HG03066 (cell line): ENCODE measurements at regions not wholly inside any gene's neighbourhood (a gene's known extent, or its start where the extent isn't known, plus 50 kb on each side); places are given as distances from the start of the nearest gene placed in this dataset.

Source experiments
- ATAC-seq: cut with Tn5 transposase; IDR thresholded peaks from one replicate; pipeline ENCODE4 v1.9.1; 2021; ENCODE audit warnings: low read depth; ENCODE audit not compliant: unreplicated experiment

DNA sequence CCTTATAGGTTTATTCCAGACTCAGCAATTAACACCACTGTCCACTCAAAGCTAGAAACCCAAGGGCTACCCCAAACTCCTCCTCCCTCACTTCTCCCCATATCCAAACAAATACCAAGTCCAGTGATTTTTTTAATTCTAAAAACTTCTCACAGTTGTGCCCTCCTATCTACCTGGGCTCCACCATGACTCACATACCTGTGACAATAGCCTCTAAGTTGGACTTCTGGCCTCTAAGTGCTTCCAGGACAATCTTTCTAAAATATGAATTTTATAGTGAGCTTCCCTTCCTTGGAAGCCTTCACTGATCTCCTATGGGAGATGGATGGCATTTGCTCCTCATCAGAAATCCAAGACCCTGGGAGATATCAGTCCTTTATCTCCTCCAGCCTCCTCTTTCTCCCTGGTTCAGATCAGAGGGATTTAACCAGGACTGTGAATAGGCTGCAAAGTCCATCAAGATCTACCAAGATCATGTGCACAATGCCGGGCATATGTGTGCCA, 219.3 kb downstream of the TOMM20 start:
- no peak for ATAC-seq

DNA sequence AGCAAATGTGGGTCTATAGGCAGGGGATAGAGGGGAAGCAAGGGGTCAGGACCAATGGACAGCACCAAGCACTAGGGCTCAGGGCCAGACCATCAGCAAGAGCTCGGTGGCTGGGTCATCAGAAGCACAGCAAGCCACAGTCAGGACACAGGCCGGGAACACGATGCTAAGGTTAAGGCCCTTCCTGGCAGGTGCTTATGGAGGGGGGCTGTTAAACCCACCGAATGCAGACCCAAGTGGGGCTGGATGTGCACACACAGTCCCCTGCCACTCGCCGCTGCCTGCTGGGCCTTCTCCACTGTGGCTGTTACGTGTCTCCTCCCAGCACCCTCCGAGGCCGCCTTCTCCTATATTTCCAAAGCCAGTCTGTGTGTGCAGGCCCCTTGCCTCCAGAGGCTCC, 220.1 kb downstream of the TOMM20 start:
- ATAC-seq = no peak

DNA sequence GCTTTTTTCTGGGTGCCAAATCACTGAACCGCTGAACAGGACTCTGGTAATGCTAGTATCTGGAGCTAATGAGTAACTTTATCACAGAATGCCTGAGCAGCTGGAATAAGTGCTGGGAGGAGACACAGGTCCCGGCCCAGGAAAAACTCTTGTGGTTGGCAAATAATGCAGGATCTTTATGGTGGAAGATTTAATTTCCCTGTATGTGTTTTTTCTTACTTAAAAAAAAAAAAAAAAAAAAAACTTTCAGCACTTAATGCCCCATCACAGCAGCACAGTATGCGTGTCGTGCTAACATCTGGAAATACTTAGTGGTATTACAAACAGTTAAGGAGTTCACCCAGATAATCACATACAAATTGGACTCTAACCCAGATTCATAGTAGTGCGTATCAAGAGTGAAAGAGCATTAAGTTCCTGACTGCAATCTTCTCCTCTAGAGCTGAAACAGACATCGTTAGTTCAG, 220.7 kb downstream of the TOMM20 start:
- ATAC-seq = no peak

DNA sequence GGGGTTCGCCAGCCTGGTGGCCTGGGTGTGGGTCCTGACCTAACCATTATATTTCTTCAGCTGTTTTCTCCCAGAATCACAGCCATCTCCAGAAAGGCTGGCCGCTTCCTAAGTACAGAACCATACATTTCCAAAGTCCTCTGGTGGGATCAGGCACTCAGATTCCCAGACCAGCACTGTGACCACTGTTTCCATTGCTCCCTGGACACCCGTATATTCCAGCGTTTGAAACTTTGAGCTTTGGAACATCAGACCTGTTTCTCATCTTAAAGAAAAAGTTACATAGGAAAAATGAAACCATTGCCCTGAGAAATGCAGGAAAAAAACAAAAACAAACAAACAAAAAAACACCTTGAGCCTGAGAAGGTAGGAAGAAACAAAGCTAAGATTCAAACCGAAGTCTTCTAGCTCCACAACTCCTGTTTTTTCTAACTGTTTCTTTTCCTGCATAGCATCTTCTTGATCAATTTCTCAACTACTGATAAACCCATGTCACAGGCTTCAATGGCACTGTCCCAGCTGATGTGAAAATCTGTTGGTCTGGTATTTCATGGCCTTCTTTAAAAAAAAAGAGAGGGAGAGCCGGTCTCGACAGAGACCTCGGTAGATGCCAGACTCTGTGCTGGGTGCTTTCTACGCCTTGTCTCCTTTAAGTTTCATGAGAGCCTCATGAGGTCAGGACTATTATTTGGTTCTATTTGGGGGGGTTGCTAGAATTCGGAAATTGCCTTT, 221.3 kb downstream of the TOMM20 start:
- no peak for ATAC-seq

DNA sequence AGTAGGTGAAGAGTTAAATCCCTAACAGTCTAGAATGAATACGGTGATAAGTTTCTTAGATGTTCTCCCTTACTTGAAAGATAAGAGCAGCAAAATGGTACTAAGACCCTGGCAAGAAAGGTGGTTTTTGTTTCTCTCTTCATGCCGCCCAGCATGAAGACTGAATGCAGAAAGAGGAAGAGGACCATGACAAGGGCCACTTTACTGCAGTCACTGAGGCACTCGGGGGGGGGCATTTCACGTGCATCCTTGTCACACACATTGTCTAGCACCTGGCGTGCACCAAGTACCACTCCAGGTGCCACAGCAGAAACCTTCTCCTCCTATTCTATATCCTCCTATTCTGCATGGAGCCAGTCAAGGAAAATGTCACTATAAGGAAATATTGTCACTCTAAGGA, 222.0 kb downstream of the TOMM20 start:
- ATAC-seq = no peak

DNA sequence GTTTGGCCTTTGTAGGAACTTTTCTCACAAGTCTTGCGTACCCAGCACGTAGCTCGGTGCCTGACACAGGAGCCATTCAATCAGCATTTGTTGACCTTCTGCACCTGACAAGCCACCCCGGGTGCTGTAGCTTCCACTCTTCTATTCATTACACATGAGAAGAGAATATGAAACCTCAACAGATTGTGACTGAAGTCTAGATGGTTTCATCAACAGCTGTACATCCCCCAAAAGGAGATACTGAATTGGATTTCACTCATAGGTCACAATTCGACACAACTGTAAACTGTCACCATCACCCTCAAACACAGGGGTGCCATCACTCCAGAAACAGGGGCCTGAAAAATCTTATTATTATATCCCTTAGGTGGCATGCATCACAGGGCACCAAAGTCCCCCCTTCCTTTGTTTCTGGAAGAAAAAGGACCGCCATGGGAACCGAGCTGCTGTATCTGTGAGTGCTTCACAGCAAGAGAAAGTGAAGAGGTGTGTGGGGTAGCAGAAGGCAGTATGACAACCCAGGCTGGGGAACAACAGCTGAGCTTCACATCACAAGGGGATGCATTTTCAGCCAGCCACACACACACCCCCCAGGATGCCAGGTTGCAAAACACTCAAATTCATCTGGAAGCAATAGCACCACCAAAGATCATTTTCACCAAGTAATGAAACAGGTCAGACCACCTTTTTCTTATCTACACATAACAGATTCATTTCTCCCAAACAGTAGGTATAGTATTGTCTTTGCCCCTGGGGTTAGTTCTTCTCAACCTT, 225.7 kb downstream of the TOMM20 start:
- ATAC-seq = no peak

DNA sequence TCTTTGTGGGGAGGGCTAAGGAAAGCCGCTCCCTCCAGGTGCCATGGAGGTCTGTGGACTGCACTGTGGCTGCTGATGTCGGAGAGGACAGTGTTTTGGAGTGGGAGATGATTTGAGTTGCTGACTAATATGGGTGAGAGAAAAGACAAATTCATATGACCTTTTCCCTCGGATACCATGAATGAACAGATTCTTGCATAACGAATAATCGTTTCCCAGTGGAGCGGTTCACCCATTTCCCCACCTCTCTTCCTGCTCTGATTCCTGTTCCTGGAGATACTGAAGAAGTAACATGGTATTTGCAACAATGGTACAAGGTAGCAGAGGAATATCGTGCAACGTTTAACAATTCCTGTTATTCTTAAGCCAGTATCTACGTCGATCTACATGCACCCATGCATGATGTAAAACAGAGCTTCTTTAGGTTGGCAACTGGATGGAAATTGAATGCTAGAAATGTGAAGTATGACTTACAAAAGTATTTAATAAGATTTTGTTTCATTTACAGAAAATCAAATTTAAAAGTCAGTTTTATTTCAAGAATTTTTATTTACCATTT, 227.1 kb downstream of the TOMM20 start:
- no peak for ATAC-seq

DNA sequence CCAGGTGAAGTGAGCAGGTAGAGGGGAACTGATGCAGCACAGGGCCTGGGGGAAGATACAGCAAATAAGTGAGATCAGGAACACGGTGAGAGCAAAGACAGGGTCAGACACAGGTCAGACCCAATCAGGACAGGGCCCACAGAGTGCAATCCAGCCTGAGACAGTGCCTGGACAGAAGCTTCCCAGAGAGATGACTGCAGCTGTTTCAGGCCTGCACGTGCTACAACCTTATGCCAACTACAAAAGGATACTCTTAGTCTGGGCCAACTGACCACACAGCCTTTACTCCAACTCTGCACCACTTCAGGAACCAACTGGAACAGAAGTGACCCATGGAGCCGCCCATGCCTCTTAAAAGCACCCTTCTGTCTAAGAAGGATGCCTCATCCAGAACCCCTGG, 228.0 kb downstream of the TOMM20 start:
- no peak for ATAC-seq

DNA sequence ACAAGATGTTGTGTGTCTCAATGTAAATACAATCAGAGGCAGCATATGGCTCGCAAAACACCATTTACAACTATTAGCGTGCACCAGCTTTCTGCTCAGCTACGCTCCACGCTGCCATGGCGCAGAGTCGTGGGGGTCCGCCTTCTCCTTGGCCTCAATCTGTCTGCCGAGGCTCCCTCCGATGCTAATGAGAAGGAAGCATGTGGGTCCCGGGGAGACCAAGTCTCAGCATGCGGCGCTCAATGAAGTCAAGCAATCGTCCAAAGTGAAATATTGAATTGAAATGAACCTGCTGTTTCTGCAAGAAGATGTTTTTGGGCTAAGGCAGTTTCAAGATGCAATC, 228.9 kb downstream of the TOMM20 start:
- ATAC-seq = no peak

DNA sequence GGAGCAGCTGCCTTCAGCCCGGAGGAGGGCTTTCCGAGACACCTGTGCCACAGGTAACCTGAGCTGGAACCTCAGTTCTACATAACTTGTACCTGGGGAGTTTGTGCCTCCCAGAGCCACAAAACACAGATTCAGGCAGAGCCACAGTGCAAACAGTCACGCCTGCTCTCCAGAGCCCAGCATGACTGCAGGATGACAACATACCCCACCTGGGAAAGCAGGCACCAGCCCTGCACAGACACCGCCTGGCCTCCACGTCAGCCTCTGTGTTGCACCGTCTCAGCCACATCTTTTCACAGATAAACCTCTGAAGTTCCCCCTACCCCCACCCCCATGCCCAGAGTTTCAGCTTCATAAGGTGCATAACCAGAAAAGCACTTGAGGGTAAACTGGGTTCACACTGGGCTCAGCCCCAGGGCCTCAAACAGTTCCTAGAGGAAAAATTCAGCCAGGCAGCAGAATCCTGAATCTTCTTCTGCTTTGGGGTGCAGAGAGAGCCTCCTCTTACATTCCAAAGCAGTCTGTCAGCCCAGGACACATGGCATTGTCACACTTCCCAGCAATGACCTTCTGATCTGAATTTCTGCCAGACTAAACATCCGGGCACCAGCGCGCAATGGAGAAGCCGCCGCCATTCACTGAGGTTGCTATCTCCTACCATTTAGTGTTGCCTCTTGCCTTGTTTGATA, 229.5 kb downstream of the TOMM20 start:
- ATAC-seq = no peak

DNA sequence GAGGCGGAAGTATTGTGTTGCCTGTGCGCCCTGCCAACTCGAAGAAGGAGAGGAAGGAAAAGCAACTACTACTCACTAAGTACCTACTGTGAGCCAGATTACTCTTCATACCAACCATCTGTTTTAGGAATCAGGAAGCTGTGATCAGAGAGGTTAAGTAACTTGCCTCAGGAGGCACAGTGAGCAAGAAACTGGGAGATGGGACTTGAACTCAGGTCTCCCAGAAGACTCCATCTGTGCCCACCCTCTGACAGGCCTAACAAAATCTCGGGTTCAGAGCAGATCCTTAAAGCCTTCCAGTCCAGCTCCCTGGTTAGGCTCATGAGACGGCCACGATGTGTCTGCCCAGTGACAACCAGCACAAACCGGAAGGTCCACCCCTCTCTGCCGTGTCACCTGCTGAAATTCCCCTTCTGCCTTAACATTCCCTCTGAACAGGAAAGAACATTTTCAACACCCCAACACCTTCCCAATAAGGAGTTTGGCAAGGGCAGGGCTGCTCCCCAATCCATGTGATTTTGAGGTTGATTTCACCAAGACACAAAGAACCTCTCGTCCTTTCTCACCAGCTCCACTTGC, 230.1 kb downstream of the TOMM20 start:
- no peak for ATAC-seq

DNA sequence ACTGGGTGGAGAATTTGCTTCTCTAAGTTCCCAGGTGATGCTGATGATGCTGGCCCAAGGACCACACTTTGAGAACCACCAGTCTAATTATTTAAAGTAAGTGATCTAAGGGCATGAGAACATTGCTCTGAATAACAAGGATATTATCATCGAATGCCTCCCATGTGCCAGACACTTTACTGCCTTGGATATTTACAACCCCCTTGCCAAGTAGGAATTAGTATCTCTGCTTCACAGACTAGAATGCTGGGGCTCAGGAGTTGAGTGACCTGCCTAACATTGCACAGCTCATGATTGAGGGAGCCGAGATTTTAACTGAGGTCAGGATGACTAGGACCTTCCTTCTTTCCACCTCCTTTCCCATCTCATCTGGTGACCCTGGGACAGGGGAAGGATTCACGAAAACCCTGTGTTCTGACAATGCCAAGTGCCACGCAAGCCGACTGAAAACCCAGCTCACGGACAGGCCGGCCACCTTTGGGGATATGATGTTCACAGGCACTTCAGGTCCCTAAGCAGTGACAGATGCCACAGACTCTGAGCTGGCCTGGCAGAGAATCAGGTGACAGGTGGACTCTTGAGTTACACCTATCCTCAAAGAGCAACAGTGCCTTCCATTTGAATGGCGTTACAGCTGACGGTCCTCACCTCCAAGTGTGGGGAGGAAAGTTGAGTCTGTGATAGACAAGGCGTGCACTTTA, 230.7 kb downstream of the TOMM20 start:
- no peak for ATAC-seq

DNA sequence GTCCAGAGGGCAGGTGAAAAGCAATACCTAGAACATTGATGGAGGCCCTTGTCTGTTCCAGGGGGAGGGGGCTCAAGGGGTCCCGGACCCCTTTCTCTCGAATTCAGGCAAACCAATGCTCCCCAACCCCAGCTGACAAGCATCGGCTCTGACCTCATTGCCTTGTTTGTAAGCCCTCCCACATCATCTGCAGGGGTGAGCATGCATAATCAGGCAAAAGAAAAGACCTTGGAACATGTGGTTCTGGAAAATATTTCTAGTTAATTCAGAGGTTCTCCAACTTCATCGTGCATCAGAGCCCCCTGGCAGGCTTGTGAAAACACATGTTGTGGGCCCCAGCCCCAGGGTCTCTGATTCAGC, 231.3 kb downstream of the TOMM20 start:
- no peak for ATAC-seq

DNA sequence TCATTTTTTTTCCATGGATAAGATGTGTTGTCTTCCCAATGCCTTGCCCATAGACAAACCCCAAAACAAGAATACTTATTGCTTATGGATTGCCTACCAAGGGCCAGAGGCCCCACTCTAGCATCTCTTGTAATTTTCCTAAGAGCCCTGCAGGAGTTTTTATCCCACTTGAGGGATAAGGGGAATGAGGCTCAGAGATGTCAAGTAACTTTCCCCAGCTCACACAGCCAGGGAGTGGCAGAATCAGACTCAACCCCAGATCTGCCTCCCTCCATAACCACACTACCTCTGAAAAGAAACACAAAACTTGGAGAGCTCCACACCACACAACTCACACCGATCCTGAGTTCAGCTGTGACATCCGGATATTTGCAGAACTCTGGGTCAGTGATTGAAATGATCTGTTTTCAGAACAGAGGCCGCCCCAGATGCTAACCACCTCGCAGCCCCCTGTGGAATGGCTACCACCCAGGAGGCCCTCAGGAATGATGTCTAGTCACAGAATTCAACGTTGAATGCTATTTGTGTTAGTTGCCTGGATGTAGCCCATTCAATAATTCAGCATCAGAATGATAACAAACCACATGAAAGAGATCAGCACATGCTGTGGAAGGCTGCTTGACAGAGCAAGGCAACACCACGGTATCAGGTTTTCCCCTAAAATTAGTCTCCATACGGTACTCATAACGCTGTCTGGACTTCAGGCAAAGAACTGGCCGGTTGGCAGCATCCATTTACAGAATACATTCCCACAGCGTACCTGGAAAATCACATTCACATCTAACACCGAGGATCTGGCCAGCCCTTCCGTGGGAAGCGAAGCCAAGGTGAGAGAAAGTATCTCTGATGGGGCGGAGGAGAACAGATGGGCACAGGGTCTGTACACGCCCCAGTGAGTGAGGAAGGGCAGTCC, 231.9 kb downstream of the TOMM20 start:
- ATAC-seq = no peak

DNA sequence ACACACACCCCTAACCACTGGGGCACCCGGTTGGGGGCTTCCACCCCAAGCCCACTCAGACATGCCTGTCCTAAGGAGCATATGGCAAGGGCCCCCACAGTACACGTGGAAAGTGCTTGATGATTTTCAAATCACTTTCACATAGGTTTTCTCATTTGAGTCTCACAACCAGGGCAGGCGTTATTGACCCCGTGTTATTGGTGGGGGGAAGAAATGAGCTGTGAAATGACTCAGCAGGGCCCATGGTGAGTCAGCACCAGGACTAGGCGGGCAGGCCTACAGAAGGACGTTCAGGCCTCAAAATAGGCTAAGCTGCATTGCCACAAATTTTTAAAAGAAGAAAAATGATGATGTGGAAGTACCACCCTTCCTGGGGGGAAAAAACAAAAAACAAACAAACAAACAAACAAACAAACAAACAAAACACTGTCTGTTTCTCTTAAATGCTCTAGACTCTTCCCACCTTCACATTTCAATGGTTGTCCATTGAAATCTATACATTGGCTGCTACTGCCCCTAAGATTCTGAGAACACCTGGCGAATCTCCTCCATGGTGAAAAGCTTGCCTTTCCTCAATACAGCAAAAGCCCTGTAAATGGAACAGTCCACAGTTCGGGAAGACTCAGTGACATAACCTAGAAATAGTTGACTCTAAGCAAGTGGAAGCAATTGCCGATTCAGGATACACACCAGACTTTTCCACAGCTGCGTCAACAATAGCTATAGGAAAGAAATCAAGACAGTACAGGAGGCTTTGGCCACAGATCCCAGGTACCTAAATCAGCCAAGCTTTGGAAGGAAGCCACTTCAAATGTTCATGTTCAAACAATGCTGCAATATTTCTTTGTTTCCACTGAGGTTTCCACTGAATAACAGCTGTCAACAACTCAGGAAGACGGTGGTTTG, 234.7 kb downstream of the TOMM20 start:
- ATAC-seq = no peak

DNA sequence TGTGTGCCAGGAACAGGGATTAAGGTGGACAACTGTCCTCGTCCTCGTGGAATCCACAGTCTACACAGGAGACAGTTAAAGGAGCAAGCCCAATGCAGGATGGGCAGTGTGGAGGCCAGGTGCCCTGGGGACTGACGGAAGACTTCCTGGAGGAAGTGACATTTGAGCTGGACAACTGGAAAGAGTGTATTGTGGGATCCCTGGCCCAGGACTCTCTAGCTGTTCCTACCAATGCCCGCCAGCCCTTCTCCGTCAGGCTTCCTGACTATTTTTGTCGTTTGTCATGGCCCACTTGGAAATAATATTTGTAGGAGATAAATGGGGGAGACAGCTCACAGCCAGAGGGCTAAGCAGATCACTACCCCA, 235.3 kb downstream of the TOMM20 start:
- no peak for ATAC-seq

DNA sequence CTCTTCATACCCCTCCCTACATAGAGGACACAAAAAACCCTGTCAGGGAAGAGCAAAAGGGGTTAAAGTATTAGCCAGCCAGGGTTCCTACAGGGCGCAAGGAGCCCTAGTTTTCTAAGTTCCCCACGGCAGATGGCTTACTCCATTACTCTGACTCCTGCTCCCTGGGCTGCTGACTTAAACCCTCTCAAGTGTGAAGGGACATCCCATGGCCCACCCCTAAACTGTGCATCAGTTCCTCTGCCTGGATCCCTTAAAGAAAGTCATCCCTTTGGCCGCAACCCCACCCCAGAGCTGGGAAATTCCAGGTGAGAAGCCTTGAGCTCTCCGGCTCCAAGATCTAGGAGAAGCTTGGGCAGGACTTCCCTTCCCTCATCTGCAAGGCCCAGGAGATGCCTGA, 236.0 kb downstream of the TOMM20 start:
- ATAC-seq = no peak

DNA sequence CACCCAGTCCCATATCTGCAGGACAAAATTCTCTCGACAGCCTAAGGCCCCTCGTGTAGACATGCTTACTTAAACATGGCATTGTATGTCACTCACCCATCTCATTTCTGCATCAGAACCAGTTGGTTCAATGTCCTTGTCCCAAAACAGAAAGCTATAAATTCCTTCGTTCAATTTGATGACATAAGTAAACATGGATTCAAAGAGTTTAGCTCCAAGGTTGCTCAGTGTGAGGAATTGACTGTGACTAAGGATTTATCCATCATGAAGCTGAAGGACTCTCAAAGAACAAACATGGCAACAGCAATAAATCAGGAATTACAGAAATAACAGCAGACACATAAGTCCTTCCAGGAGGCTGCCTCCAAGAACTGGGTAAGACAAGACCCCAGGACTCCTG, 237.2 kb downstream of the TOMM20 start:
- ATAC-seq = no peak
